HCT116 (cell line): ENCODE measurements at regions not wholly inside any gene's neighbourhood (a gene's known extent, or its start where the extent isn't known, plus 50 kb on each side); places are given as distances from the start of the nearest gene placed in this dataset.

ENCODE experiments used
- ATAC-seq: fragments of 200-7000 bp; cut with Tn5 transposase; 2 replicates; pipeline ENCODE4 v1.9.1; 2020; ENCODE audit warnings: mild to moderate bottlenecking, moderate library complexity
- BruUV-seq: library from RNA; stranded (reverse); fragments of 400-500 nt; replicated peaks from 2 replicates; lab custom pipeline; 2021; lab: Mats Ljungman, UMichigan
- CTCF ChIA-PET: fragments of 300-600 bp; sonication (Branson Sonifier 250); formaldehyde crosslinking; loops from one replicate; lab custom pipeline; 2021; ENCODE audit warnings: antibody characterized with exemption; lab: Charles Lee
- POLR2A ChIA-PET: fragments of 300-600, 350-600 bp; sonication (Branson Sonifier 250); formaldehyde crosslinking; loops from one replicate; lab custom pipeline; 2021; ENCODE audit warnings: antibody characterized with exemption; lab: Charles Lee
- RAD21 ChIA-PET, 2 experiments: fragments of 300-600 bp; sonication (Branson Sonifier 250); formaldehyde crosslinking; loops; one replicate each; lab custom pipeline; 2023; ENCODE audit warnings: low total read pairs in 2 of 2; ENCODE audit not compliant: uncharacterized antibody in 2 of 2, unreplicated experiment in 2 of 2, low non-redundant PET in 1 of 2; lab: Charles Lee
- DNase-seq: peaks from one replicate; pipeline ENCODE4 v3.0.0-alpha.2; 2010; ENCODE audit warnings: low read depth, low spot score
- H2AFZ ChIP-seq: fragments of 200-600 bp; shearing (Covaris generic), sonication (generic); 2 replicates; pipeline ENCODE4 v1.6.1; 2017; ENCODE audit warnings: low read depth, mixed run types, mixed read lengths, antibody characterized with exemption, low read length; ENCODE audit not compliant: poor library complexity, severe bottlenecking
- H3K27ac ChIP-seq: 2 replicates; pipeline ENCODE4 v1.5.1; 2012; ENCODE audit warnings: low read depth, low read length
- H3K27me3 ChIP-seq: fragments of 200-600 bp; sonication (generic); 2 replicates; pipeline ENCODE4 v1.6.1; 2016; ENCODE audit warnings: mixed run types, low read length, mixed read lengths; ENCODE audit not compliant: insufficient read depth
- H3K36me3 ChIP-seq, 2 experiments: fragments of 200-500 bp in 1 of 2; fragments of 200-600 bp in 1 of 2; sonication (Bioruptor generic) in 1 of 2; sonication (generic) in 1 of 2; 2 replicates each; pipeline versions ENCODE4 v1.5.1 to v1.6.1; 2014 to 2016; ENCODE audit warnings: low read length in 2 of 2, inconsistent platforms in 1 of 2, mixed read lengths in 1 of 2, mixed run types in 1 of 2; ENCODE audit not compliant: insufficient read depth in 2 of 2, control insufficient read depth in 1 of 2
- H3K4me1 ChIP-seq, 2 experiments: fragments of 200-600 bp in 1 of 2; sonication (generic) in 1 of 2; 2 replicates each; pipeline versions ENCODE4 v1.5.1 to v1.6.1; 2012 to 2017; ENCODE audit warnings: low read length in 2 of 2, inconsistent platforms in 1 of 2, mild to moderate bottlenecking in 1 of 2, mixed read lengths in 1 of 2, mixed run types in 1 of 2, moderate library complexity in 1 of 2; ENCODE audit not compliant: insufficient read depth in 2 of 2, control insufficient read depth in 1 of 2
- H3K4me2 ChIP-seq: fragments of 200-600 bp; sonication (generic); 2 replicates; pipeline ENCODE4 v1.6.1; 2017; ENCODE audit warnings: mixed run types, low read length, mixed read lengths
- H3K4me3 ChIP-seq, 2 experiments: fragments of 200-600 bp in 1 of 2; sonication (generic) in 1 of 2; replicated peaks in 1 of 2; 2 replicates each; pipeline ENCODE4 v1.5.1; 2011 to 2016; ENCODE audit warnings: low read length in 2 of 2, control low read depth in 1 of 2, low read depth in 1 of 2, mild to moderate bottlenecking in 1 of 2, mixed read lengths in 1 of 2, mixed run types in 1 of 2
- H3K79me2 ChIP-seq: fragments of 200-600 bp; sonication (generic); 2 replicates; pipeline ENCODE4 v1.6.1; 2017; ENCODE audit warnings: mild to moderate bottlenecking, mixed run types, low read length, moderate library complexity, mixed read lengths; ENCODE audit not compliant: insufficient read depth
- H3K9ac ChIP-seq: fragments of 200-600 bp; sonication (generic); 2 replicates; pipeline ENCODE4 v1.6.1; 2016; ENCODE audit warnings: low read length, mixed read lengths
- H3K9me2 ChIP-seq: fragments of 200-600 bp; sonication (generic), shearing (Covaris generic); 2 replicates; pipeline ENCODE4 v1.6.1; 2017; ENCODE audit warnings: mixed run types, mild to moderate bottlenecking, moderate library complexity; ENCODE audit not compliant: insufficient read depth
- H3K9me3 ChIP-seq, 2 experiments: fragments of 200-500 bp in 1 of 2; fragments of 200-600 bp in 1 of 2; sonication (Bioruptor generic) in 1 of 2; sonication (generic) in 1 of 2; 2 replicates each; pipeline ENCODE4 v1.6.1; 2014 to 2017; ENCODE audit warnings: low read length in 2 of 2, mixed read lengths in 2 of 2, inconsistent platforms in 1 of 2, low read depth in 1 of 2, mild to moderate bottlenecking in 1 of 2, mixed run types in 1 of 2, moderate library complexity in 1 of 2; ENCODE audit not compliant: control insufficient read depth in 1 of 2, insufficient read depth in 1 of 2
- H4K20me1 ChIP-seq: fragments of 200-600 bp; sonication (generic), shearing (Covaris generic); 2 replicates; pipeline ENCODE4 v1.6.1; 2017; ENCODE audit warnings: mixed run types, mild to moderate bottlenecking, moderate library complexity; ENCODE audit not compliant: insufficient read depth
- ATF3 ChIP-seq: IDR thresholded peaks from 2 replicates; pipeline ENCODE4 v1.6.1; 2012
- CBX3 ChIP-seq: IDR thresholded peaks from 2 replicates; pipeline ENCODE4 v1.6.1; 2012; ENCODE audit warnings: low read depth
- EGR1 ChIP-seq: IDR thresholded peaks from 2 replicates; pipeline ENCODE4 v1.6.1; 2012; ENCODE audit warnings: low read depth
- ELF1 ChIP-seq: IDR thresholded peaks from 2 replicates; pipeline ENCODE4 v1.6.1; 2012; ENCODE audit warnings: low read depth, borderline replicate concordance
- EZH2phosphoT487 ChIP-seq: fragments of 200-600 bp; IDR thresholded peaks from 2 replicates; pipeline ENCODE4 v1.6.1; 2018; ENCODE audit warnings: antibody characterized with exemption, borderline replicate concordance
- FOSL1 ChIP-seq: IDR thresholded peaks from 2 replicates; pipeline ENCODE4 v1.6.1; 2012; ENCODE audit warnings: low read depth
- JUND ChIP-seq: IDR thresholded peaks from 2 replicates; pipeline ENCODE4 v1.6.1; 2012
- POLR2A ChIP-seq: IDR thresholded peaks from 2 replicates; pipeline ENCODE4 v1.7.0; 2011; ENCODE audit warnings: borderline replicate concordance; ENCODE audit not compliant: insufficient read depth, insufficient read length; ENCODE audit errors: extremely low read depth
- POLR2AphosphoS5 ChIP-seq: IDR thresholded peaks from 2 replicates; pipeline ENCODE4 v1.6.1; 2011; ENCODE audit warnings: mild to moderate bottlenecking, low read depth, low read length, moderate library complexity
- RAD21 ChIP-seq: IDR thresholded peaks from 2 replicates; pipeline ENCODE4 v1.6.1; 2012; ENCODE audit warnings: low read depth, mild to moderate bottlenecking
- SIN3A ChIP-seq: IDR thresholded peaks from 2 replicates; pipeline ENCODE4 v1.6.1; 2012; ENCODE audit warnings: low read depth
- SRF ChIP-seq: IDR thresholded peaks from 2 replicates; pipeline ENCODE4 v1.6.1; 2012; ENCODE audit warnings: low read depth
- TCF7L2 ChIP-seq: IDR thresholded peaks from 2 replicates; pipeline ENCODE4 v1.7.0; 2011; ENCODE audit warnings: borderline replicate concordance, inconsistent platforms; ENCODE audit not compliant: insufficient read depth, insufficient read length; ENCODE audit errors: extremely low read depth
- ZBTB33 ChIP-seq: IDR thresholded peaks from 2 replicates; pipeline ENCODE4 v1.6.1; 2011; ENCODE audit warnings: mild to moderate bottlenecking, low read length, moderate library complexity; ENCODE audit not compliant: insufficient replicate concordance; ENCODE audit errors: extremely low read depth
- ZFX ChIP-seq: fragments of 450-650 bp; IDR thresholded peaks from 2 replicates; pipeline ENCODE4 v1.6.1; 2017
- ZNF274 ChIP-seq: fragments of 200-500 bp; sonication (Bioruptor generic); IDR thresholded peaks from 2 replicates; pipeline ENCODE4 v1.6.1; 2014; ENCODE audit warnings: mild to moderate bottlenecking, low read depth, low read length, inconsistent platforms
- intact Hi-C: fragments of 100-400 bp; cut with micrococcal nuclease; formaldehyde crosslinking; loops from 2 replicates; pipeline ENCODE4 v1.10.0; 2022
- TF ChIP-seq, protein P1 (sequence below), 3 experiments: fragments of 200-600 bp in 1 of 3; sonication (generic) in 1 of 3; IDR thresholded peaks in 2 of 3; conservative IDR thresholded peaks in 1 of 3; 2 replicates each; pipeline ENCODE4 v1.5.1; 2012 to 2017; ENCODE audit warnings: low read depth in 2 of 3, low read length in 2 of 3, antibody characterized with exemption in 1 of 3, borderline replicate concordance in 1 of 3, control low read depth in 1 of 3, mild to moderate bottlenecking in 1 of 3, mixed read lengths in 1 of 3, mixed run types in 1 of 3, moderate library complexity in 1 of 3; ENCODE audit not compliant: insufficient read depth in 1 of 3

- RAD21 ChIA-PET: no interaction called here
Observed at GRCh38 chr12:127401536-127401935, 865.4 kb upstream of the TMEM132C start.

More at GRCh38 chr12:127401536-127401935, 865.4 kb upstream of the TMEM132C start:
- Histone ChIP-seq H3K4me2 (no peak overlapping the region), H3K36me3 (no peaks in the 10 kb centered on the region), H3K27me3 (no peaks in the 10 kb centered on the region), H2AFZ (no peak overlapping the region), H4K20me1 (no peaks in the 10 kb centered on the region), H3K9me3 (no peaks in the 10 kb centered on the region), H3K79me2 (no peaks in the 10 kb centered on the region), H3K9me2 (no peaks in the 10 kb centered on the region), H3K4me1 (0 out of 4 replicates have a peak, but pooled peaks cover 0 to 4% of the 10 kb centered on the region in 2 experiments), H3K9ac (no peak overlapping the region)
- no TSS peak for BruUV-seq
- ChIA-PET CTCF (no interaction called here), POLR2A (no interaction called here)
- intact Hi-C loops: no loop called here
- DNase-seq: no peak
- TF ChIP-seq SIN3A: no peak
- no peak for TF ChIP-seq ATF3
- TF ChIP-seq TCF7L2: no peak
- TF ChIP-seq, protein P1, sequence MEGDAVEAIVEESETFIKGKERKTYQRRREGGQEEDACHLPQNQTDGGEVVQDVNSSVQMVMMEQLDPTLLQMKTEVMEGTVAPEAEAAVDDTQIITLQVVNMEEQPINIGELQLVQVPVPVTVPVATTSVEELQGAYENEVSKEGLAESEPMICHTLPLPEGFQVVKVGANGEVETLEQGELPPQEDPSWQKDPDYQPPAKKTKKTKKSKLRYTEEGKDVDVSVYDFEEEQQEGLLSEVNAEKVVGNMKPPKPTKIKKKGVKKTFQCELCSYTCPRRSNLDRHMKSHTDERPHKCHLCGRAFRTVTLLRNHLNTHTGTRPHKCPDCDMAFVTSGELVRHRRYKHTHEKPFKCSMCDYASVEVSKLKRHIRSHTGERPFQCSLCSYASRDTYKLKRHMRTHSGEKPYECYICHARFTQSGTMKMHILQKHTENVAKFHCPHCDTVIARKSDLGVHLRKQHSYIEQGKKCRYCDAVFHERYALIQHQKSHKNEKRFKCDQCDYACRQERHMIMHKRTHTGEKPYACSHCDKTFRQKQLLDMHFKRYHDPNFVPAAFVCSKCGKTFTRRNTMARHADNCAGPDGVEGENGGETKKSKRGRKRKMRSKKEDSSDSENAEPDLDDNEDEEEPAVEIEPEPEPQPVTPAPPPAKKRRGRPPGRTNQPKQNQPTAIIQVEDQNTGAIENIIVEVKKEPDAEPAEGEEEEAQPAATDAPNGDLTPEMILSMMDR (IDR thresholded peaks at IDR 0.05 in 2 of 3, conservative IDR thresholded peaks at IDR 0.05 in 1 of 3; ENCODE audit: borderline replicate concordance in 1 of 3, insufficient read depth in 1 of 3, low read depth in 2 of 3, low read length in 2 of 3): no peak
- TF ChIP-seq EZH2phosphoT487: no peak
- no peak for TF ChIP-seq CBX3
- no peak for TF ChIP-seq JUND
- no peak for TF ChIP-seq POLR2AphosphoS5
- no peak for TF ChIP-seq ZNF274
- TF ChIP-seq POLR2A: no peak
- TF ChIP-seq EGR1: no peak
- TF ChIP-seq SRF: no peak
- TF ChIP-seq ZFX: no peak
- no peak for TF ChIP-seq ZBTB33
- TF ChIP-seq RAD21: no peak
- no peak for TF ChIP-seq ELF1
- TF ChIP-seq FOSL1: no peak
- TF ChIP-seq, all 23 proteins: peak for 0
- Histone ChIP-seq H3K27ac (no peak overlapping the region), H3K4me3 (no peak overlapping the region)
- ATAC-seq: no peak
